Uterus (tissue), 3 donors: ENCODE measurements at regions not wholly inside any gene's neighbourhood (a gene's known extent, or its start where the extent isn't known, plus 50 kb on each side); places are given as distances from the start of the nearest gene placed in this dataset.

Experiments used
- DNase-seq, 2 donors: peaks; one replicate each; pipeline ENCODE4 v3.0.0-alpha.2; 2019 to 2020
- H3K27ac ChIP-seq, 2 donors: fragments of 200-600 bp; sonication (generic); 1 replicate in 1 of 2; 2 replicates in 1 of 2; pipeline ENCODE4 v1.5.1; 2016 to 2018
- H3K27me3 ChIP-seq, 2 donors: fragments of 200-600 bp; sonication (generic); one replicate each; pipeline ENCODE4 v1.5.1; 2018 to 2019; ENCODE audit warnings: control low read depth in 1 of 2
- H3K36me3 ChIP-seq, 2 donors: fragments of 200-600 bp; sonication (generic); one replicate each; pipeline ENCODE4 v1.5.1; 2019; ENCODE audit warnings: control low read depth in 1 of 2
- H3K4me1 ChIP-seq, 2 donors: fragments of 200-600 bp; sonication (generic); one replicate each; pipeline ENCODE4 v1.5.1; 2018 to 2019; ENCODE audit warnings: control low read depth in 1 of 2
- H3K4me3 ChIP-seq, 2 donors: fragments of 200-600 bp; sonication (generic); 1 replicate in 1 of 2; 2 replicates in 1 of 2; pipeline ENCODE4 v1.5.1; 2018 to 2019; ENCODE audit warnings: mild to moderate bottlenecking in 1 of 2
- H3K9me3 ChIP-seq, 2 donors: fragments of 200-600 bp; sonication (generic); one replicate each; pipeline ENCODE4 v1.5.1; 2019; ENCODE audit warnings: control low read depth in 1 of 2
- POLR2A ChIP-seq, 2 donors: fragments of 450-650 bp; IDR thresholded peaks; one replicate each; pipeline ENCODE4 v1.6.1; 2016; ENCODE audit warnings: antibody characterized with exemption in 2 of 2, mild to moderate bottlenecking in 1 of 2, moderate library complexity in 1 of 2
- intact Hi-C: fragments of 100-400 bp; cut with DNase I; formaldehyde crosslinking; loops from one replicate; pipeline ENCODE4 v1.15.1; 2023; ENCODE audit warnings: low total_unique reads
- TF ChIP-seq, protein P1 (sequence below), 4 experiments: fragments of 200-600 bp in 2 of 4; fragments of 450-650 bp in 2 of 4; sonication (generic) in 2 of 4; IDR thresholded peaks; one replicate each; pipeline ENCODE4 v1.5.1; 2016 to 2019; ENCODE audit warnings: antibody characterized with exemption in 4 of 4, mild to moderate bottlenecking in 2 of 4, moderate library complexity in 1 of 4
- donor health status: DM: yes; HTN: yes; CAD: no.

DNA sequence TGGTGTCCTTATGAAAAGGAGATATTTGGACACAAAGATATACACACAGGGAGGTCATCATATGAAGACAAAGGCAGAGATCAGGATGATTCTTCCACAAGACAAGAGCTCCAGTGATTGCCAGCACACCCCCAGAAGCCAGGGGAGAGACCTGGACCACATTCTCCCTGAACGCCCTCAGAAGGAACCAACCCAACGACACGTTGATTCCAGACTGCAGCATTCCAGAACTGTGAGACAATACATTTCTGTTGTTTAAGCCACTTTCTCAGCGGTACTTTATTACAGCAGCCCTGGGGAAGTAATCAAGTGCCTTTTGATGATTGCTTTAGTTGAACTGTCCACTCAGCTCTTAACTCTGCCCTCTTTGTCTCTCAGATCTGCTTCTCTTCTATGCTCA is 285.5 kb upstream of the SMARCA2 start:
- intact Hi-C loops, result no loop called here
- DNase-seq, result no peak
- Histone ChIP-seq H3K36me3 (no peaks in the 10 kb centered on the region), H3K27ac (no peak overlapping the region), H3K9me3 (no peaks in the 10 kb centered on the region), H3K4me3 (no peak overlapping the region), H3K27me3 (no peaks in the 10 kb centered on the region), H3K4me1 (no peaks in the 10 kb centered on the region)
- no peak for TF ChIP-seq POLR2A (IDR thresholded peaks at IDR 0.05)

DNA sequence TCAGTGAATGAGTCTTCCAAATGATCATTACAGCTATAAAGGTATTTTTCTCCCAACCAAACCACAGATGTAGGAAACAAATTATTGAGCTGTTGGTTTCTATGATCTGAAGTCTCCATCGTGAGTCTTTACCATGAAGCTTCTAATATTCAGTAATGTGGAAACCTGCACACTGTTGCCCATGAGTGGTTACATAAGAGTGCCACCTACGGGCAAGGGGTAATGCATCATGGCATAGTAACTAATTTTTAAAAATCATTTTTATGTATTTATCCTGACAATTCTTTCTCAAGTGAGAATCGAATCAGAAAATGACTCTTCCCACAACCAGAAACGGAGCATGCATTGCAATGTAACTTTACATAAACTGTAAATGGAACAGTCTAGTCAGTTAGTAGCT is 282.5 kb upstream of the SMARCA2 start:
- Histone ChIP-seq H3K27ac (no peak overlapping the region), H3K4me1 (no peaks in the 10 kb centered on the region), H3K27me3 (no peaks in the 10 kb centered on the region), H3K4me3 (no peak overlapping the region), H3K9me3 (no peaks in the 10 kb centered on the region), H3K36me3 (no peaks in the 10 kb centered on the region)
- intact Hi-C loops, result no loop called here
- DNase-seq, result no peak
- TF ChIP-seq POLR2A (IDR thresholded peaks at IDR 0.05), result no peak
- TF ChIP-seq, protein P1, sequence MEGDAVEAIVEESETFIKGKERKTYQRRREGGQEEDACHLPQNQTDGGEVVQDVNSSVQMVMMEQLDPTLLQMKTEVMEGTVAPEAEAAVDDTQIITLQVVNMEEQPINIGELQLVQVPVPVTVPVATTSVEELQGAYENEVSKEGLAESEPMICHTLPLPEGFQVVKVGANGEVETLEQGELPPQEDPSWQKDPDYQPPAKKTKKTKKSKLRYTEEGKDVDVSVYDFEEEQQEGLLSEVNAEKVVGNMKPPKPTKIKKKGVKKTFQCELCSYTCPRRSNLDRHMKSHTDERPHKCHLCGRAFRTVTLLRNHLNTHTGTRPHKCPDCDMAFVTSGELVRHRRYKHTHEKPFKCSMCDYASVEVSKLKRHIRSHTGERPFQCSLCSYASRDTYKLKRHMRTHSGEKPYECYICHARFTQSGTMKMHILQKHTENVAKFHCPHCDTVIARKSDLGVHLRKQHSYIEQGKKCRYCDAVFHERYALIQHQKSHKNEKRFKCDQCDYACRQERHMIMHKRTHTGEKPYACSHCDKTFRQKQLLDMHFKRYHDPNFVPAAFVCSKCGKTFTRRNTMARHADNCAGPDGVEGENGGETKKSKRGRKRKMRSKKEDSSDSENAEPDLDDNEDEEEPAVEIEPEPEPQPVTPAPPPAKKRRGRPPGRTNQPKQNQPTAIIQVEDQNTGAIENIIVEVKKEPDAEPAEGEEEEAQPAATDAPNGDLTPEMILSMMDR (IDR thresholded peaks at IDR 0.05), result no peak

DNA sequence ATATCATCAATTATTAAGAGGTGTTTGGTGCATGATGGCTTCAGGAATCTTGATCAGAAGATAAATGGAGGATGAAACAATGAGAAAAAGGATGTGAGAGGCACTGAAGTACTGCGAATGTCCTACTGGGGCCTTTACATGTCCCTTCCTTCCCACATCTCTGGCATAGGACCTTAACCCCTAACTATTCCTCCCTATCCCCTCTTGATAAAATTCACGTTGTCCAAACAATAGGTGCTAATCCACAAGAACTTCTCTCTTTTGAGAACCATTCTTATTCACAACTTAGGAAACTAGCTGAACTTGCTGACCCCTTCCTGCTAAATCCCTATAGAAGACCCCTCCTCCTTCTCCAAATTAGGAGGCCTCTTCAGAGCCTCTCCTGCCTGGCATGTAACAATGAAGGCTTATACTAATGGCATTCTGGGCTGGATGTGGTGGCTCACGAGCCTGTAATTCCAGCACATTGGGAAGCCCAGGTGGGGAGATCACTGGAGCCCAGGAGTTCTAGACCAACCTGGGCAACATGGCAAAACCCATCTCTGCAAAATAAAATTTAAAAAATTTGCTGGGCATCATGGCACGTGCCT is 276.5 kb upstream of the SMARCA2 start:
- intact Hi-C loops, result no loop called here
- TF ChIP-seq, protein P1 (IDR thresholded peaks at IDR 0.05), result no peak
- no peak for TF ChIP-seq POLR2A (IDR thresholded peaks at IDR 0.05)
- DNase-seq, result no peak
- H3K27ac ChIP-seq, result no peak overlapping the region
- H3K36me3 ChIP-seq, result no peaks in the 10 kb centered on the region
- no peaks in the 10 kb centered on the region for H3K27me3 ChIP-seq
- H3K4me1 ChIP-seq, result no peaks in the 10 kb centered on the region
- no peaks in the 10 kb centered on the region for H3K9me3 ChIP-seq
- H3K4me3 ChIP-seq, result no peak overlapping the region

DNA sequence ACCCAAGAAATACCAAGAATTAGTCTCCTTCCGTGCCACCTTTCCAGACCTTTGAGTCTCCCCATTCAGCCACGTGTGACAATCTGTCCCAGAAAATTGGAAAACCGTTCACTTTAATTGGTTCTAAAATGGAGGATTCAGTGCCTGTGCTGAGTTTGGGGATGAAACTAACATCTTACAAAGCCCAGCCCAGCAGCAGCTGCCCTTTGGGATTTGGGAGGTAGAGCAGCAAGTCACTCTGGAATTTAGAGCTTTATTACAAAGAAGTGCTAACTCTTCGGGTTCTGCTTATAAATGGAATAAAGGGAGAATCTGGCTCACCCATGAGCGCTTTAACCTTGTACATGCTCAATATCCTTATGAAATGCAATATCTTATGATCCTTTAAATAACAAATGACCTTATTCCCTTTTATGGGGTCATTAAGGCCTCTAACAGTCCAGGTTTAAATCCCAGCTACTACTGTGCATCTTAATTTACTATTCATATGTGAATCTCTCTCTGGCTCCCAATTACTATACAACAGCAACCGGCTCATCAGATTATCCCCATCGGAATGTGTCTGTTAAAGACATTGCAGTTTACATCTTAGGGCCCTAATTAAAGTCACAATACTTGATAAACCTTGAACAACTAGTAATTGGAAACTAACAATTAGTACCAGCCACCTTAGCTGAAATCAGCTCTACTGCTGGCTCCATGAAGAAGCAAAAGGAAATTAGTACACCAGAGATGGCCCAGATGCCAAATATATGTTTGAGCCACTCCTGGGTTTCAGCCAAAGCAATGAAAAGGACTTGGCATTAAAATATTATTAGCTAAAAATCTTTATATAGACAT is 271.8 kb upstream of the SMARCA2 start:
- DNase-seq, result no peak
- Histone ChIP-seq H3K4me3 (no peak overlapping the region), H3K36me3 (no peaks in the 10 kb centered on the region), H3K9me3 (no peaks in the 10 kb centered on the region), H3K4me1 (no peaks in the 10 kb centered on the region), H3K27me3 (no peaks in the 10 kb centered on the region), H3K27ac (no peak overlapping the region)
- TF ChIP-seq, protein P1 (IDR thresholded peaks at IDR 0.05), result no peak
- TF ChIP-seq POLR2A (IDR thresholded peaks at IDR 0.05), result no peak
- intact Hi-C loops, result no loop called here

DNA sequence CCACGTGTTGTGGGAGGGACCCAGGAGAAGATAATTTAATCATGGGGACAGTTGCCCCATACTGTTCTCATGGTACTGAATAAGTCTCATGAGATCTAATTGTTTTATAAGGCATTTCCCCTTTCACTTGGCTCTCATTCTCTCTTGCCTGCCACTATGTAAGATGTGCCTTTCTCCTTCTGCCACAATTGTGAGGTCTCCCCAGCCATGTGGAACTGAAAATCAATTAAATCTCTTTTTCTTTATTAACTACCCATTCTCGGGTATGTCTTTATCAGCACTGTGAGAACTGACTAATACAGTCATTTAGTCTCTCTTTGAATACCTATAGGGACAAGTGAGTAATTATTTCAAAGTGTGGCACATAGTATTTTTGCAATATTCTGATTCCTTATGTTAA is 269.2 kb upstream of the SMARCA2 start:
- Histone ChIP-seq H3K27ac (no peak overlapping the region), H3K36me3 (no peaks in the 10 kb centered on the region), H3K4me3 (no peak overlapping the region), H3K27me3 (no peaks in the 10 kb centered on the region), H3K4me1 (no peaks in the 10 kb centered on the region), H3K9me3 (no peaks in the 10 kb centered on the region)
- TF ChIP-seq POLR2A (IDR thresholded peaks at IDR 0.05), result no peak
- TF ChIP-seq, protein P1 (IDR thresholded peaks at IDR 0.05), result no peak
- intact Hi-C loops, result no loop called here
- DNase-seq, result no peak
